ENCODE measurements at regions not wholly inside any gene's neighbourhood (a gene's known extent, or its start where the extent isn't known, plus 50 kb on each side); places are given as distances from the start of the nearest gene placed in this dataset.

DNA sequence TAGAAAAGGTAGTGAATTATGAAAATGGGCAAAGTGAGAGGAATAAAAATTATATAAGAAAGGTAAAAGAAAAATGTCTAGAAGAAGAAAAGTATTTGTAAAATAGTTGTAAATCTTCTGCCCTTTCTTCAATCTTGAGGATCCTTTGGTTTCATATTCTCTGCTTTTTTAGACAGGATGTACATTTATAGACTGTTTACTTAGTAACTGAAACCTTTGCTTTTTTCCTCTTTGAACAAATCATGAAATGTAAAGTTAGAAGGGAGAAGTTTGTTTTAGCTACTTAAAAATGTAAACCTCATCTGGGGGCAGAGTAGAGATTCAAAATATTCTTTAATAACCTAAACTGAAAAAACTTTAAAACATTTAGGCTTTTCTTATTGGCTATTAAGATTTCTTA, 150.4 kb upstream of the ITGA4 start:
- Histone ChIP-seq H3K4me3 (ENCODE audit: low read depth in 1 of 2, low read length in 2 of 2) (no peak overlapping the region), H3K4me1 (ENCODE audit: control insufficient read depth in 2 of 2, insufficient read depth in 2 of 2, low read length in 1 of 2) (no peaks in the 10 kb centered on the region), H3K36me3 (ENCODE audit: control insufficient read depth in 2 of 2, insufficient read depth in 2 of 2, low read length in 1 of 2) (no peaks in the 10 kb centered on the region), H3K9me3 (ENCODE audit: control insufficient read depth in 2 of 2, insufficient read depth in 1 of 2, low read depth in 1 of 2, low read length in 1 of 2) (no peaks in the 10 kb centered on the region), H3K27ac (ENCODE audit: low read depth in 2 of 2, low read length in 1 of 2) (no peak overlapping the region), H3K27me3 (ENCODE audit: control insufficient read depth in 1 of 2, insufficient read depth in 2 of 2, low read length in 2 of 2) (no peaks in the 10 kb centered on the region)

DNA sequence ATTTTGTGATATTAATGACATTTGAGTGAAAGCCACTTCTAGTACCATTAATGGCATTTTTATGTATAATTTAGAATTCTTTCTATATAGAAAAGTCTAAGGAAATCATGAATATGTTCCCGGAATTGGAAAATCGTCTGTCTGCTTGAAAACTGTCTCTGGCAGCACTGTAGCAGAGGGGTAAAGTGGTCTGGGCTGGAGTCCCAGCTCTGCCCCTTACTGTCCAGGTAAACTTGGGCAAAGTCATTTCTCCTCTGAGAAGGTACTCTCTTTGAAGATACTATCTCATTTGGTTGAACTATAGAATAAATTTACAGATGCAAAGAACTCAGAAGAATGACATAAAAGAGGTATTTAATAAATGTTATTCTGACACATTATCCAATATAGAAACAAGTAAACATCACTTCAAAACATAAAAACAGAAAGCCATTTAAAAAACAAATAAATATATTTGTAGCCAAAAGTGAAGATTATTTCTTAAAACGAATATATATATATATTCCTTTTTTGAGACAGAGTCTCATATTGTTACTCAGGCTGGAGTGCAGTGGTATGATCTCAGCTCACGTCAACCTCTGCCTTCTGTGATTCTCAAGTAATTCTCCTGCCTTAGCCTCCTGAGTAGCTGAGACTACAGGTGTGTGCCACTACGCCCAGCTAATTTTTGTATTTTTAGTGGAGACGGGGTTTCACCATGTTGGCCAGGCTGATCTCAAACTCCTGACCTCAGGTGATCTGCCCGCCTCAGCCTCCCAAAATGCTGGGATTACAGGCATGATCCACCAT, 149.8 kb upstream of the ITGA4 start:
- WGBS, 2 donors: 72 to 73% methylated on average over 7 of the region's 7 CpGs
- Histone ChIP-seq H3K9me3 (ENCODE audit: control insufficient read depth in 2 of 2, insufficient read depth in 1 of 2, low read depth in 1 of 2, low read length in 1 of 2) (no peaks in the 10 kb centered on the region), H3K4me1 (ENCODE audit: control insufficient read depth in 2 of 2, insufficient read depth in 2 of 2, low read length in 1 of 2) (no peaks in the 10 kb centered on the region), H3K36me3 (ENCODE audit: control insufficient read depth in 2 of 2, insufficient read depth in 2 of 2, low read length in 1 of 2) (no peaks in the 10 kb centered on the region), H3K27ac (ENCODE audit: low read depth in 2 of 2, low read length in 1 of 2) (peak overlapping the region in 1 of 2 donors; percentile 22), H3K27me3 (ENCODE audit: control insufficient read depth in 1 of 2, insufficient read depth in 2 of 2, low read length in 2 of 2) (no peaks in the 10 kb centered on the region), H3K4me3 (ENCODE audit: low read depth in 1 of 2, low read length in 2 of 2) (no peak overlapping the region)

DNA sequence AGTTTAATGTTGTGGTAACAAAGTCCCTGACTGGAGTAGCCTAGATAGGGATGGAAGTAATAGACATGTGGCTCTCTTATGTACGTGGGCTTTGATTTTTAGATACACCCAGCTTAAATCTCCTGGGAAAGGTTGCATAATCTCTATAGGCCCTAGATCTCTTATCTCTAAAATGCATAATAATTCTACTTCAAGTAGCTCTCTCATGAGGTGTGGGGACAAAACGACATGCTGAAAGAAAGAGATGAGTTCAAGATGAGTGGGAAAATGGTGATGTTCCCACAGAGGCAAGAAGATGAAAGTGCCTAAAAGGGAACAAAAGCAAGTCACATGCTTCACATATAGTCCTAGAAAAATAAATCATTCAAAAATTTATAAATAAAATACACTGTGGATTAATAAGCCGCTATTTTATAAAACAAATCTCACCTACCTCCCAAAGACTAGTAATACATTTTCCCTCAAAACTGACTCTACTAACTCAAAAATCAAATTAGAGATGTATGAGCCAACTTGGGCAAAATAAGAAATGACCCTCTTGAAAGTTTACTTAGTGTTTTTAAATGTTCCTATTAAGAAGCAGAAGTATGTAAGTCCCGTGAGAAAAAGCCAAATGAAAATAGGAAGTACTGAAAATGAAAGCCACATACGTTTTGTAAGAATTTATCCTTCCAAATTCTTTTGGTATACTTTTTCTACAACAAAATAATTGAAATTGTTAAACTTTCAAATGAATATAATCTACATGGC, 148.2 kb upstream of the ITGA4 start:
- Histone ChIP-seq H3K36me3 (ENCODE audit: control insufficient read depth in 2 of 2, insufficient read depth in 2 of 2, low read length in 1 of 2) (no peaks in the 10 kb centered on the region), H3K27me3 (ENCODE audit: control insufficient read depth in 1 of 2, insufficient read depth in 2 of 2, low read length in 2 of 2) (no peaks in the 10 kb centered on the region), H3K9me3 (ENCODE audit: control insufficient read depth in 2 of 2, insufficient read depth in 1 of 2, low read depth in 1 of 2, low read length in 1 of 2) (no peaks in the 10 kb centered on the region), H3K27ac (ENCODE audit: low read depth in 2 of 2, low read length in 1 of 2) (no peak overlapping the region), H3K4me3 (ENCODE audit: low read depth in 1 of 2, low read length in 2 of 2) (no peak overlapping the region), H3K4me1 (ENCODE audit: control insufficient read depth in 2 of 2, insufficient read depth in 2 of 2, low read length in 1 of 2) (no peaks in the 10 kb centered on the region)
- 66% methylated on average over 5 of the region's 5 CpGs for WGBS, 2 donors

- Histone ChIP-seq H3K4me3 (ENCODE audit: low read depth in 1 of 2, low read length in 2 of 2) (no peak overlapping the region), H3K27ac (ENCODE audit: low read depth in 2 of 2, low read length in 1 of 2) (no peak overlapping the region), H3K36me3 (ENCODE audit: control insufficient read depth in 2 of 2, insufficient read depth in 2 of 2, low read length in 1 of 2) (no peaks in the 10 kb centered on the region), H3K9me3 (ENCODE audit: control insufficient read depth in 2 of 2, insufficient read depth in 1 of 2, low read depth in 1 of 2, low read length in 1 of 2) (no peaks in the 10 kb centered on the region), H3K4me1 (ENCODE audit: control insufficient read depth in 2 of 2, insufficient read depth in 2 of 2, low read length in 1 of 2) (no peaks in the 10 kb centered on the region), H3K27me3 (ENCODE audit: control insufficient read depth in 1 of 2, insufficient read depth in 2 of 2, low read length in 2 of 2) (no peaks in the 10 kb centered on the region)
- WGBS, 2 donors: 59 to 66% methylated on average over 4 of the region's 4 CpGs
Observed at GRCh38 chr2:181309586-181309985, 147.6 kb upstream of the ITGA4 start.

- Histone ChIP-seq H3K4me3 (ENCODE audit: low read depth in 1 of 2, low read length in 2 of 2) (no peak overlapping the region), H3K27me3 (ENCODE audit: control insufficient read depth in 1 of 2, insufficient read depth in 2 of 2, low read length in 2 of 2) (no peaks in the 10 kb centered on the region), H3K9me3 (ENCODE audit: control insufficient read depth in 2 of 2, insufficient read depth in 1 of 2, low read depth in 1 of 2, low read length in 1 of 2) (no peaks in the 10 kb centered on the region), H3K27ac (ENCODE audit: low read depth in 2 of 2, low read length in 1 of 2) (no peak overlapping the region), H3K36me3 (ENCODE audit: control insufficient read depth in 2 of 2, insufficient read depth in 2 of 2, low read length in 1 of 2) (no peaks in the 10 kb centered on the region), H3K4me1 (ENCODE audit: control insufficient read depth in 2 of 2, insufficient read depth in 2 of 2, low read length in 1 of 2) (no peaks in the 10 kb centered on the region)
- 100% methylated on average over 1 of the region's 1 CpG for WGBS, 2 donors
Observed at GRCh38 chr2:181310967-181311366, 146.2 kb upstream of the ITGA4 start.

GRCh38 chr2:181311837-181312236, 145.3 kb upstream of the ITGA4 start:
- Histone ChIP-seq H3K27me3 (ENCODE audit: control insufficient read depth in 1 of 2, insufficient read depth in 2 of 2, low read length in 2 of 2) (no peaks in the 10 kb centered on the region), H3K4me3 (ENCODE audit: low read depth in 1 of 2, low read length in 2 of 2) (no peak overlapping the region), H3K4me1 (ENCODE audit: control insufficient read depth in 2 of 2, insufficient read depth in 2 of 2, low read length in 1 of 2) (no peaks in the 10 kb centered on the region), H3K9me3 (ENCODE audit: control insufficient read depth in 2 of 2, insufficient read depth in 1 of 2, low read depth in 1 of 2, low read length in 1 of 2) (no peaks in the 10 kb centered on the region), H3K27ac (ENCODE audit: low read depth in 2 of 2, low read length in 1 of 2) (no peak overlapping the region), H3K36me3 (ENCODE audit: control insufficient read depth in 2 of 2, insufficient read depth in 2 of 2, low read length in 1 of 2) (no peaks in the 10 kb centered on the region)
- WGBS, 2 donors: 71 to 86% methylated on average over 4 of the region's 4 CpGs

DNA sequence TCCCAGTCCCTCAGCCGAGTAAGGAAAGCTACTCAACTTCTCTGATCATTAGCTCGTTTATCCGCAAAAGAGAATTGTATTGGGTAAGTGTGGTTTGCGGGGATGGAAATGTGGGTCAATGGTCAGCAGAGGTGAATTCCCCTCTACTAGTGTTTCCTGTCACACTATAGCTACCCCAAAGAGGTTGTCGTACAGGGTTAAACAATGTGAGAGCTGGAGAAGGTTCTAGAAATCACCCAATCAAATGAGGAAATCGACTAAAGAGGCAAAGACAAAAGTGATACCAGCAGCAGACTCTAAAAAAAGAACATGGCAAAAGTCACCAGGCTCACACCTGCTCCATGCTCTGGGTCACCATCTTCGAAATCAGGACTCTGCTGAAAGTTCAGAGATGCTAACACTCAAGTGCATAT, 144.7 kb upstream of the ITGA4 start:
- H3K4me3 ChIP-seq (ENCODE audit: low read depth in 1 of 2, low read length in 2 of 2): no peak overlapping the region
- no peaks in the 10 kb centered on the region for H3K27me3 ChIP-seq (ENCODE audit: control insufficient read depth in 1 of 2, insufficient read depth in 2 of 2, low read length in 2 of 2)
- no peaks in the 10 kb centered on the region for H3K9me3 ChIP-seq (ENCODE audit: control insufficient read depth in 2 of 2, insufficient read depth in 1 of 2, low read depth in 1 of 2, low read length in 1 of 2)
- 66 to 71% methylated on average over 7 of the region's 7 CpGs for WGBS, 2 donors
- H3K36me3 ChIP-seq (ENCODE audit: control insufficient read depth in 2 of 2, insufficient read depth in 2 of 2, low read length in 1 of 2): no peaks in the 10 kb centered on the region
- no peaks in the 10 kb centered on the region for H3K4me1 ChIP-seq (ENCODE audit: control insufficient read depth in 2 of 2, insufficient read depth in 2 of 2, low read length in 1 of 2)
- H3K27ac ChIP-seq (ENCODE audit: low read depth in 2 of 2, low read length in 1 of 2): peak overlapping the region in 1 of 2 donors; percentile 5

DNA sequence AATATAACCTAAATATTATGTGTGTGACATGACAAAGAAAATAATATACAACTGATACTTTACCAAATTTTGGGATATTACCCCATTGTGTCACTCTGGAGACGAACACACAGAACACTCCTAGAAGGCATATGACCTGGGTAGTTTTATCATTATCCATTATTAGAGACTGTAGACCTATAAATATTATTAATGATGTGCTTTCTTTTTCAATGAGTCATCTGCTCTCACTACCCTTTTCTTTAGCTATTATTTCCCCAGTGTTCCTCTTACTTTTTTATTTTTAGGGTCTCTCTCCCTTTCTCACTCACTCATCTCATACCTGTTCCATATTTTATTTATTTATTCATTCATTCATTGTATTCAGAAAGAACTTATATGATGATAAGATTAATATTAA, 143.3 kb upstream of the ITGA4 start:
- Histone ChIP-seq H3K4me3 (ENCODE audit: low read depth in 1 of 2, low read length in 2 of 2) (no peak overlapping the region), H3K27ac (ENCODE audit: low read depth in 2 of 2, low read length in 1 of 2) (no peak overlapping the region)
- 81 to 90% methylated on average over 1 of the region's 1 CpG for WGBS, 2 donors

DNA sequence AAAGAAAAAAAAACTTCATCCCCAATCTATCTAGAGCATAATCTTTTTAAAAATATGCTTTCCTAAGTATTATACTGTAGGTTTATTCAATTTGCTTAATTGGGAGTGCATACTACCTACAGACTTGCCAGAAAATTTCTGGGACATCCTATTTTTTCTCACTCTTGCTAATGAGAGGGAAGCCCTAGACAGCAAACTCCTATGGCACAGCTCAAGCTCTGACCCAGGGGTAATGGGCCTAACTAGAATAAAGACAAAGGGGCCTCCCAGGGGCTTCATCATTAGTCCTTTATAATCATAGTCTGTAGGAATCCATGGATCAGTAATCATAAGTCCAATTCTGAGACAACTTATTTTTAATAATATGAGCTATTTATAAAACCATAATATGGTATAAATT, 142.6 kb upstream of the ITGA4 start:
- no peaks in the 10 kb centered on the region for H3K4me1 ChIP-seq (ENCODE audit: control insufficient read depth in 2 of 2, insufficient read depth in 2 of 2, low read length in 1 of 2)
- no peaks in the 10 kb centered on the region for H3K9me3 ChIP-seq (ENCODE audit: control insufficient read depth in 2 of 2, insufficient read depth in 1 of 2, low read depth in 1 of 2, low read length in 1 of 2)
- H3K36me3 ChIP-seq (ENCODE audit: control insufficient read depth in 2 of 2, insufficient read depth in 2 of 2, low read length in 1 of 2): no peaks in the 10 kb centered on the region
- H3K4me3 ChIP-seq (ENCODE audit: low read depth in 1 of 2, low read length in 2 of 2): no peak overlapping the region
- H3K27ac ChIP-seq (ENCODE audit: low read depth in 2 of 2, low read length in 1 of 2): no peak overlapping the region
- H3K27me3 ChIP-seq (ENCODE audit: control insufficient read depth in 1 of 2, insufficient read depth in 2 of 2, low read length in 2 of 2): no peaks in the 10 kb centered on the region

More for the DNA sequence above, 143.3 kb upstream of the ITGA4 start:
- Histone ChIP-seq H3K36me3 (ENCODE audit: control insufficient read depth in 2 of 2, insufficient read depth in 2 of 2, low read length in 1 of 2) (no peaks in the 10 kb centered on the region), H3K27me3 (ENCODE audit: control insufficient read depth in 1 of 2, insufficient read depth in 2 of 2, low read length in 2 of 2) (no peaks in the 10 kb centered on the region), H3K9me3 (ENCODE audit: control insufficient read depth in 2 of 2, insufficient read depth in 1 of 2, low read depth in 1 of 2, low read length in 1 of 2) (no peaks in the 10 kb centered on the region), H3K4me1 (ENCODE audit: control insufficient read depth in 2 of 2, insufficient read depth in 2 of 2, low read length in 1 of 2) (no peaks in the 10 kb centered on the region)

GRCh38 chr2:181317511-181317910, 139.7 kb upstream of the ITGA4 start:
- no peaks in the 10 kb centered on the region for H3K27me3 ChIP-seq (ENCODE audit: control insufficient read depth in 1 of 2, insufficient read depth in 2 of 2, low read length in 2 of 2)
- no peaks in the 10 kb centered on the region for H3K9me3 ChIP-seq (ENCODE audit: control insufficient read depth in 2 of 2, insufficient read depth in 1 of 2, low read depth in 1 of 2, low read length in 1 of 2)
- H3K27ac ChIP-seq (ENCODE audit: low read depth in 2 of 2, low read length in 1 of 2): no peak overlapping the region
- no peaks in the 10 kb centered on the region for H3K36me3 ChIP-seq (ENCODE audit: control insufficient read depth in 2 of 2, insufficient read depth in 2 of 2, low read length in 1 of 2)
- H3K4me1 ChIP-seq (ENCODE audit: control insufficient read depth in 2 of 2, insufficient read depth in 2 of 2, low read length in 1 of 2): no peaks in the 10 kb centered on the region
- no peak overlapping the region for H3K4me3 ChIP-seq (ENCODE audit: low read depth in 1 of 2, low read length in 2 of 2)
- 76 to 79% methylated on average over 3 of the region's 3 CpGs for WGBS, 2 donors

All from esophagus (tissue), 2 donors.